Neural progenitor cell (in vitro differentiated cells): ENCODE measurements at regions not wholly inside any gene's neighbourhood (a gene's known extent, or its start where the extent isn't known, plus 50 kb on each side); places are given as distances from the start of the nearest gene placed in this dataset.

Source experiments
- CTCF ChIP-seq: fragments of 200-600 bp; sonication (generic); IDR thresholded peaks from 2 replicates; pipeline ENCODE4 v1.5.1; 2017; ENCODE audit warnings: antibody characterized with exemption, mild to moderate bottlenecking
- EZH2 ChIP-seq: fragments of 200-600 bp; sonication (generic); IDR thresholded peaks from 2 replicates; pipeline ENCODE4 v1.6.1; 2017; ENCODE audit warnings: antibody characterized with exemption, mild to moderate bottlenecking, moderate library complexity

DNA sequence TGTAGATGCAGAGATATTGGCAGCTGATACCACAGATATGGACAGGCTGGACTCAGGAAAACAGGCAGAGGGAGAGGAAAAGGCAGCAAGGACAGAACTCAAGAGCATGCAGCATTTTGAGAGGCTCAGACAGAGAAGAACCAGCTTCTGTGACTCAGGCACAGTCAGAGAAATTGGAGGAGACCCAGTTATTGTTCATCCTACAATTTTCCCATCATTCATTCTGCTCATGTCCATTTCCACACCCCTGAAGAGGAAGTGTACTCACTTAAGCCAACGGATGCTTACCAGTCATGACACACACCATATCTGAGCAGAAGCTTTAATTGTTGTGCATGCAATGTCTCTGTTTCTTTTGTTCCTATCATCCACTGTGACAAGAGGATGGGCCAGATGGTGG, 359.8 kb upstream of the HTR2A start:
- TF ChIP-seq CTCF (no peak), EZH2 (no peak)
